ENCODE measurements at regions not wholly inside any gene's neighbourhood (a gene's known extent, or its start where the extent isn't known, plus 50 kb on each side); places are given as distances from the start of the nearest gene placed in this dataset.

DNA sequence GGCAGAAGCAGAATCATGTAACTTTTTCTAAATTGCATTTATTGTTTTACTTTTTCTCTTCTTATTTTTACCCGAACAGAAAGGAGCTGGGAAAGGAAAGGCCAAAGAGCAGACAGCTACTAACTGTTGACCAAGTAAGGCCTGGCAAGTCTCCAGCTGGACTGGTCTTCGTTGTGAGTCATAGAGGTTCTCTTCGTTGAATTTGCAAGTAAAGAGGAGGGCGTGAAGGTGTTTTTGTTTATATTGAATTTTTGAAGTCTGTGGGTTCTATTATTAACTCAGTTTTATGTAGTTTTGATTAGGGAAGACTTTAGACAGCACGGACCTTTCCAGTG, 416.5 kb upstream of the CCNH start:
- TF ChIP-seq, protein P1, sequence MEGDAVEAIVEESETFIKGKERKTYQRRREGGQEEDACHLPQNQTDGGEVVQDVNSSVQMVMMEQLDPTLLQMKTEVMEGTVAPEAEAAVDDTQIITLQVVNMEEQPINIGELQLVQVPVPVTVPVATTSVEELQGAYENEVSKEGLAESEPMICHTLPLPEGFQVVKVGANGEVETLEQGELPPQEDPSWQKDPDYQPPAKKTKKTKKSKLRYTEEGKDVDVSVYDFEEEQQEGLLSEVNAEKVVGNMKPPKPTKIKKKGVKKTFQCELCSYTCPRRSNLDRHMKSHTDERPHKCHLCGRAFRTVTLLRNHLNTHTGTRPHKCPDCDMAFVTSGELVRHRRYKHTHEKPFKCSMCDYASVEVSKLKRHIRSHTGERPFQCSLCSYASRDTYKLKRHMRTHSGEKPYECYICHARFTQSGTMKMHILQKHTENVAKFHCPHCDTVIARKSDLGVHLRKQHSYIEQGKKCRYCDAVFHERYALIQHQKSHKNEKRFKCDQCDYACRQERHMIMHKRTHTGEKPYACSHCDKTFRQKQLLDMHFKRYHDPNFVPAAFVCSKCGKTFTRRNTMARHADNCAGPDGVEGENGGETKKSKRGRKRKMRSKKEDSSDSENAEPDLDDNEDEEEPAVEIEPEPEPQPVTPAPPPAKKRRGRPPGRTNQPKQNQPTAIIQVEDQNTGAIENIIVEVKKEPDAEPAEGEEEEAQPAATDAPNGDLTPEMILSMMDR (IDR thresholded peaks at IDR 0.05): no peak
- TF ChIP-seq EZH2 (IDR thresholded peaks at IDR 0.05; ENCODE audit: borderline replicate concordance, insufficient read depth, low read depth, low read length, poor library complexity, severe bottlenecking): no peak

All from B cell (primary cell).